VCaP (cell line): ENCODE measurements at regions not wholly inside any gene's neighbourhood (a gene's known extent, or its start where the extent isn't known, plus 50 kb on each side); places are given as distances from the start of the nearest gene placed in this dataset.
"Not testable (repeated sequence)": the region's sequence is repeated elsewhere in the genome, so short reads cannot be mapped to it uniquely, and the experiment has no call there.

Source experiments
- H3K27ac ChIP-seq: fragments of 450-650 bp; 2 replicates; pipeline ENCODE4 v1.5.1; 2017
- CTCF ChIP-seq: fragments of 450-650 bp; conservative IDR thresholded peaks from 2 replicates; pipeline ENCODE4 v1.5.1; 2017; ENCODE audit warnings: mild to moderate bottlenecking, moderate library complexity

- TF ChIP-seq CTCF, result no peak
- no peak overlapping the region for H3K27ac ChIP-seq
Observed at GRCh38 chr4:58286335-58286734, 1176.2 kb upstream of the IGFBP7 start.

- not testable (repeated sequence) for H3K27ac ChIP-seq
Observed at GRCh38 chr4:58280928-58281327, 1170.7 kb upstream of the IGFBP7 start.

- no peak for TF ChIP-seq CTCF
- no peak overlapping the region for H3K27ac ChIP-seq
Observed at GRCh38 chr4:58275856-58276255, 1165.7 kb upstream of the IGFBP7 start.

GRCh38 chr4:58274553-58274952 lies 1164.4 kb upstream of the IGFBP7 start:
- no peak for TF ChIP-seq CTCF
- H3K27ac ChIP-seq, result no peak overlapping the region

- no peak for TF ChIP-seq CTCF
- no peak overlapping the region for H3K27ac ChIP-seq
Observed at GRCh38 chr4:58272311-58272710, 1162.1 kb upstream of the IGFBP7 start.

GRCh38 chr4:58265734-58266133 lies 1155.5 kb upstream of the IGFBP7 start:
- TF ChIP-seq CTCF, result no peak

GRCh38 chr4:58261526-58261925 lies 1151.3 kb upstream of the IGFBP7 start:
- H3K27ac ChIP-seq, result no peak overlapping the region
- TF ChIP-seq CTCF, result no peak

More at GRCh38 chr4:58265734-58266133, 1155.5 kb upstream of the IGFBP7 start:
- H3K27ac ChIP-seq, result no peak overlapping the region

GRCh38 chr4:58254291-58254690 lies 1144.1 kb upstream of the IGFBP7 start:
- no peak overlapping the region for H3K27ac ChIP-seq
- TF ChIP-seq CTCF, result no peak
